ENCODE measurements at regions not wholly inside any gene's neighbourhood (a gene's known extent, or its start where the extent isn't known, plus 50 kb on each side); places are given as distances from the start of the nearest gene placed in this dataset.

- TF ChIP-seq CTCF (IDR thresholded peaks at IDR 0.05) (no peak), POLR2A (IDR thresholded peaks at IDR 0.05) (no peak), POLR2AphosphoS5 (IDR thresholded peaks at IDR 0.05) (no peak), EP300 (IDR thresholded peaks at IDR 0.05) (no peak)
Observed at GRCh38 chr9:121568343-121569265, 69.0 kb upstream of the GGTA1 start.

Measured in sigmoid colon (tissue), 4 donors.